Fibroblast of the aortic adventitia (primary cell): ENCODE measurements at regions not wholly inside any gene's neighbourhood (a gene's known extent, or its start where the extent isn't known, plus 50 kb on each side); places are given as distances from the start of the nearest gene placed in this dataset.
A peak's percentile ranks its signal among the peaks of the same experiment; 100 is the strongest.

Experiments
- DNase-seq: peaks from one replicate; pipeline ENCODE4 v3.0.0-alpha.2; 2010; ENCODE audit warnings: low read depth
- H3K4me3 ChIP-seq: 2 replicates; pipeline ENCODE4 v1.5.1; 2011; ENCODE audit warnings: low read depth, mild to moderate bottlenecking, control low read depth, low read length, moderate library complexity
- CTCF ChIP-seq: IDR thresholded peaks from 2 replicates; pipeline ENCODE4 v1.5.1; 2011; ENCODE audit warnings: mild to moderate bottlenecking, low read length, control low read depth, inconsistent platforms; ENCODE audit not compliant: insufficient read depth

GRCh38 chr13:50444726-50445125, 398.8 kb downstream of the DLEU7 start:
- no peak for TF ChIP-seq CTCF
- DNase-seq = no peak

GRCh38 chr13:50446611-50447010, 396.9 kb downstream of the DLEU7 start:
- DNase-seq = no peak
- no peak overlapping the region for H3K4me3 ChIP-seq
- TF ChIP-seq CTCF = no peak

More at GRCh38 chr13:50444726-50445125, 398.8 kb downstream of the DLEU7 start:
- H3K4me3 ChIP-seq = no peak overlapping the region

GRCh38 chr13:50448535-50448998, 394.9 kb downstream of the DLEU7 start:
- H3K4me3 ChIP-seq = no peak overlapping the region
- TF ChIP-seq CTCF = no peak
- no peak for DNase-seq

- no peak overlapping the region for H3K4me3 ChIP-seq
- TF ChIP-seq CTCF = no peak
- DNase-seq = no peak
These were observed 394.0 kb downstream of the DLEU7 start for GRCh38 chr13:50449465-50449864.

GRCh38 chr13:50450279-50450678, 393.2 kb downstream of the DLEU7 start:
- no peak overlapping the region for H3K4me3 ChIP-seq
- no peak for TF ChIP-seq CTCF
- DNase-seq = no peak

GRCh38 chr13:50451609-50452008, 391.9 kb downstream of the DLEU7 start:
- H3K4me3 ChIP-seq = no peak overlapping the region
- peak; percentile 17 for DNase-seq
- TF ChIP-seq CTCF = no peak

- DNase-seq = no peak
- no peak overlapping the region for H3K4me3 ChIP-seq
- no peak for TF ChIP-seq CTCF
These were observed 391.5 kb downstream of the DLEU7 start for GRCh38 chr13:50452028-50452427.
